SK-N-MC (cell line): ENCODE measurements at regions not wholly inside any gene's neighbourhood (a gene's known extent, or its start where the extent isn't known, plus 50 kb on each side); places are given as distances from the start of the nearest gene placed in this dataset.

Experiments used
- EZH2 ChIP-seq: fragments of 200-600 bp; sonication (generic); IDR thresholded peaks from one replicate; pipeline ENCODE4 v1.6.1; 2017; ENCODE audit warnings: antibody characterized with exemption
- POLR2AphosphoS5 ChIP-seq: IDR thresholded peaks from 2 replicates; pipeline ENCODE4 v1.6.1; 2012; ENCODE audit warnings: mild to moderate bottlenecking, low read depth, low read length, borderline replicate concordance

DNA sequence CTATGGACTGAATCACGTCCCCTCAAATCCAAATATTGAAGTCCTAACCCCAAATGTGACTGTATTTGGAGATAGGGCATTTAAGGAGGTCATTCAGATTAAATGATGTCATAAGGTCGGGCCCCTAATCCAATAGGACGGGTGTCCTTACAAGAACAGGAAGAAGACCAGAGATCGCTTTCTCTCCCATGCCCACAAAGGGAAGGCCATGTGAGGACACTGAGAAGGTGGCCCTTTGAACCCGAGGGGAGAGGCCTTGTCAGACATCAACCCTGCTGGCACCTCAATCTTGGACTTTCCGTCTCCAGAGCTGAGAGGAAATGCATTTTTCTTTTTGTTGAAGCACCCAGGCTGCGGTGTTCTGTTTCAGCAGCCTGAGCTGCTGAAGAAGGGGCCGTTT, 72.3 kb upstream of the KLF6 start:
- TF ChIP-seq EZH2 (no peak), POLR2AphosphoS5 (no peak)
